ENCODE measurements at regions not wholly inside any gene's neighbourhood (a gene's known extent, or its start where the extent isn't known, plus 50 kb on each side); places are given as distances from the start of the nearest gene placed in this dataset.
A peak's percentile ranks its signal among the peaks of the same experiment; 100 is the strongest.

- DNase-seq = no peak
Measured at GRCh38 chr17:34711646-34712045, 132.3 kb downstream of the TMEM132E start.

DNA sequence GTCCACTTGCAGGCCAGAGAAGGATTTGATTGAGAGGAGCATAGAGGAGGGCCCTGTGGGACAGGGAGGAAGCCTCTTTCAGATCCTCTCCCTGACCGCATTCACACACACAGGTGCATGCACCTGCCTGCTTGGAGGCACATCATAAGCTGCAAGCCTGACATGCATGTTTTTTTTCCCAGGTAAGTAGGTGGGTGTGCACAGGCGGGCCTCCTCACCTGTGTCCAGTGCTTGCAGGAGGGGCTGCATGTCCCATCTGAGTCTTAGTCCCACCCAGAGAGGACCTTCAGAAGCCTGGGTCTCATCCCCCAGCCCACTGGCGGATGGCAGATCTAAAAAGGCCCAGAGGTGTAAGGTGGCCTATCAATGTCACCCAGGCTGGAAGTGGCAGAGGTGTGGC lies 130.8 kb downstream of the TMEM132E start:
- DNase-seq = no peak

DNA sequence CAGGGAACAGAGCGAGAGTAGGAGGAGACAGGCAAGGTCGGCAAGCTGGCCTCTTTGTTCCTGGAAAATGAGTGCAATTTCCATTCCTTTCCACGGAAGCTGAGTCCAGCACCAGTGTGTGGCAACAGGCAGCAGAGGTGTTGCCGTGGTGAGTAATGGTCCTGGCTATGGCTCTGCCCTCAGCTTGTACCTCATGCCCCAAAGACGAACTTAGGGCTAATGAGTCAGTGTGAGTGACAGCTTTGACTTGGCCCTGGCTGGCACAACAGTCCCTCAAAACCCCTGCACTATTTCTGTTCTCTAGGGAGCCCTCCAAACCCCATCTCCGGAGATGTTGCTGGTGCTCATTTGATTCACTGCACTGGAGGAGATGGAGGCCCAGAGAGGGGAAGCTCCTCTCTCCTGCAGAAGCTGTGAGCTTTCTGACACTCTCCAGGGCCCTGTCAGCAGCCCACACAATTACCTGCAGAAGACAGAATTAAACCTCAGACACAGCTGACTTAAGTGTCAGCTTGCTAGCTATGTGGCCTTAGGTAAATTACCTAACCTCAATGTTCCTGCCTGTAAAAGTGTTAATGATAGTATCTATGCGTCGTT lies 129.9 kb downstream of the TMEM132E start:
- DNase-seq = no peak

- peak; percentile 34 for DNase-seq
Measured at GRCh38 chr17:34706029-34706428, 126.6 kb downstream of the TMEM132E start.

- peak; percentile 23 for DNase-seq
Measured at GRCh38 chr17:34703533-34703932, 124.2 kb downstream of the TMEM132E start.

GRCh38 chr17:34699181-34699580 lies 119.8 kb downstream of the TMEM132E start:
- DNase-seq = no peak

GRCh38 chr17:34692920-34693319 lies 113.5 kb downstream of the TMEM132E start:
- DNase-seq = no peak

Measured in muscle of arm (tissue), 1 donor.